GM12874 (cell line): ENCODE measurements at regions not wholly inside any gene's neighbourhood (a gene's known extent, or its start where the extent isn't known, plus 50 kb on each side); places are given as distances from the start of the nearest gene placed in this dataset.

Experiments
- TF ChIP-seq, protein P1 (sequence below): IDR thresholded peaks from 2 replicates; pipeline ENCODE4 v1.5.1; 2011; ENCODE audit warnings: low read depth, mild to moderate bottlenecking, control low read depth, low read length, moderate library complexity; ENCODE audit not compliant: insufficient read depth

GRCh38 chr16:51696376-51696775 lies 545.3 kb upstream of the SALL1 start:
- TF ChIP-seq, protein P1, sequence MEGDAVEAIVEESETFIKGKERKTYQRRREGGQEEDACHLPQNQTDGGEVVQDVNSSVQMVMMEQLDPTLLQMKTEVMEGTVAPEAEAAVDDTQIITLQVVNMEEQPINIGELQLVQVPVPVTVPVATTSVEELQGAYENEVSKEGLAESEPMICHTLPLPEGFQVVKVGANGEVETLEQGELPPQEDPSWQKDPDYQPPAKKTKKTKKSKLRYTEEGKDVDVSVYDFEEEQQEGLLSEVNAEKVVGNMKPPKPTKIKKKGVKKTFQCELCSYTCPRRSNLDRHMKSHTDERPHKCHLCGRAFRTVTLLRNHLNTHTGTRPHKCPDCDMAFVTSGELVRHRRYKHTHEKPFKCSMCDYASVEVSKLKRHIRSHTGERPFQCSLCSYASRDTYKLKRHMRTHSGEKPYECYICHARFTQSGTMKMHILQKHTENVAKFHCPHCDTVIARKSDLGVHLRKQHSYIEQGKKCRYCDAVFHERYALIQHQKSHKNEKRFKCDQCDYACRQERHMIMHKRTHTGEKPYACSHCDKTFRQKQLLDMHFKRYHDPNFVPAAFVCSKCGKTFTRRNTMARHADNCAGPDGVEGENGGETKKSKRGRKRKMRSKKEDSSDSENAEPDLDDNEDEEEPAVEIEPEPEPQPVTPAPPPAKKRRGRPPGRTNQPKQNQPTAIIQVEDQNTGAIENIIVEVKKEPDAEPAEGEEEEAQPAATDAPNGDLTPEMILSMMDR = no peak

- TF ChIP-seq, protein P1 = no peak
These were observed 540.0 kb upstream of the SALL1 start for GRCh38 chr16:51691109-51691508.

DNA sequence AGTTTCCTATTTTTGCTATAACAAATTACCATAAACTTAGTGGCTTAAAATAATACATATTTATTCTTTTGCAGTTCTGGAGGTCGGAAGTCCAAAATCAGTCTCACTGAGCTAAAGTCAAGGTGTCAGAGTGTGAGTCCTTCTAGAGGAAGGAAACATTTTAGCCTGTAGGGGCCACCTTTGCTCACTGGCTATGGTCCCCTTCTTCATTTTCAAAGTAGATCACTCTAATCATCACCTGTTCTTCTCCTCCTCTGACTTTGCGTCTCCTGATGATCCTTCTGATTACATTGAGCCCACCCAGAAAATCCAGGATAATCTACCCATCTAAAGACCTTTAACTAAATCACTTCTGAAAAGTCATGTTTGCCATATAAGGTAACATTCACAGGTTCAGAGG lies 534.4 kb upstream of the SALL1 start:
- TF ChIP-seq, protein P1 = no peak

DNA sequence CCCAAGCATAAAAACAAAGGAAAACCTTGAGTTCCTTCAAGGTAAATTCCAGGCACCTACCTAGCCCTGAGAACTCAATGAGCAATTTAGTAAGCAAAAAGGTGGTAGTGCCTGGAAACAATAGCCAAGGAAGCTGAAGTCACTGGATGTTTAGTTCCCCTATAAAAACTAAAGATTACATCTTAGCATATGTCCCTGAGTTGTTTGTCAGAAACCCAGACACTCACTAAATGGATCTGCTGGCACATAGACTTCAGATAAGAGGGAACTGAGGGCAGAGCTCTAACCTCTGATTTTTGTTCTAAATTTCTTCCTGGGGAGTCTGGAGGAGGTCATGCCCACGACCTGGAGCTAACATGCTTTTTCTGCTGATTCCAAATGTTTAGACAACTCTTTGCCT lies 532.8 kb upstream of the SALL1 start:
- TF ChIP-seq, protein P1 = no peak

DNA sequence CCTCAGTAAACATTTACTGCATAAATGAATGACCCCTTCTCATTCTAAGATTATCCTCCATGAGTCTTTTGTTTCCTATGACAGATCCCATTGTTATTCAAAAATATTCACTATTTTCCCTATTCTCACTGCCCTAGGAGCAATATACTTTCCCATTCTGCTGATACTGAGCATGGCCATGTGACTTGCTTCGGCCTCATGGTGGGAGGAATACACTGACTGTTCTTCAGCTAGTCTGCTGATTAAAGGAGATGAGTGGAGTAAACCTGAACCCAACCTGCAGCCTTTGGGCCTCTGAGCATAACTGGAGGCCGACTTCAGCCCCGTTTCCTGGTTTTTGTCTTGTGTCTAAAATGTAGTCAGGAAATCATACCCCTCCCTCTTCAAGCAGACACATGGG lies 531.8 kb upstream of the SALL1 start:
- TF ChIP-seq, protein P1 = no peak

DNA sequence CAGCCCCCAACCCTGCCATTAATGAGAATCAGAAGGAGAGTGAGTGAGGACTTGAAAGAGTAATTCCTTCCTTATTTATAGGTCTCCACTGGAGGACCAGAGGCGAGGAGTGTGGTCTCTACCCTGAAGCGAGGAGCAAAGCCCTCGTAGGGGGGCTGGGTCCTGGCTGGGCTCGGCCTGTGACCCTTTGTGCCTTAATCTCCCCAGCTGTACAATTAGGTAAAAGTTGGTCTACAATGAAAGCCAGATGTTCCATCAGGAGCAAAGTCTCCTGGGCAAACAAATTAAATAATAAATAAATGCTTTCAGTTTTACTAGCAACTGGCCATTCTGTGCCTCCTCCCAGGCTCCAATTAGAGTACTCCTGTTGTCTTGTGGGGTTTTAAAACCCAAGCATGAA lies 523.5 kb upstream of the SALL1 start:
- TF ChIP-seq, protein P1 = no peak

- TF ChIP-seq, protein P1 = no peak
These were observed 519.5 kb upstream of the SALL1 start for GRCh38 chr16:51670527-51670926.

GRCh38 chr16:51666821-51667220 lies 515.8 kb upstream of the SALL1 start:
- TF ChIP-seq, protein P1 = no peak
